Body of pancreas (tissue), 4 donors: ENCODE measurements at regions not wholly inside any gene's neighbourhood (a gene's known extent, or its start where the extent isn't known, plus 50 kb on each side); places are given as distances from the start of the nearest gene placed in this dataset.

ENCODE experiments used
- POLR2A ChIP-seq, 3 donors: fragments of 450-650 bp; IDR thresholded peaks; one replicate each; pipeline ENCODE4 v1.6.1; 2016; ENCODE audit warnings: antibody characterized with exemption in 3 of 3, mild to moderate bottlenecking in 2 of 3
- TF ChIP-seq, protein P1 (sequence below), 7 experiments: fragments of 450-650 bp in 4 of 7; fragments of 200-600 bp in 3 of 7; sonication (generic) in 3 of 7; IDR thresholded peaks; one replicate each; pipeline ENCODE4 v1.5.1; 2016 to 2019; ENCODE audit warnings: antibody characterized with exemption in 7 of 7

DNA sequence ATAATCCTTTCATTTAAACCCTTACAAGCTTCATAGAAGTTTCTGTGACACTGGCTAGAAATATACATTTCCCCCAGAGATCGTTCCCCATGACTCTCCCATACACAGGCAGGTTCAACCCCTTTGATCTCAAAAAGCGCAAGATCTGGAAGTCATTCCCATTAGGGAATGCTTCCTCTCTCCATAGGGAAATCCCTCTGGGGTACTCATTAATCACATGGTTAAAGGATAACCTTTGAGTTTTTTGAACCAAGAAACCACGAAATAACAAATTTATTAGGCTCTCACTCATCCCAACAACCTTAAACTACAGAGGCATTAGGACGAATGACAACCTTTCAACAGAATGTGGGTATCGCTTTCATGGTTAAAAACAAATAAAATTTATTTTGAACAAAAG lies 211.9 kb upstream of the PRICKLE2 start:
- TF ChIP-seq, protein P1, sequence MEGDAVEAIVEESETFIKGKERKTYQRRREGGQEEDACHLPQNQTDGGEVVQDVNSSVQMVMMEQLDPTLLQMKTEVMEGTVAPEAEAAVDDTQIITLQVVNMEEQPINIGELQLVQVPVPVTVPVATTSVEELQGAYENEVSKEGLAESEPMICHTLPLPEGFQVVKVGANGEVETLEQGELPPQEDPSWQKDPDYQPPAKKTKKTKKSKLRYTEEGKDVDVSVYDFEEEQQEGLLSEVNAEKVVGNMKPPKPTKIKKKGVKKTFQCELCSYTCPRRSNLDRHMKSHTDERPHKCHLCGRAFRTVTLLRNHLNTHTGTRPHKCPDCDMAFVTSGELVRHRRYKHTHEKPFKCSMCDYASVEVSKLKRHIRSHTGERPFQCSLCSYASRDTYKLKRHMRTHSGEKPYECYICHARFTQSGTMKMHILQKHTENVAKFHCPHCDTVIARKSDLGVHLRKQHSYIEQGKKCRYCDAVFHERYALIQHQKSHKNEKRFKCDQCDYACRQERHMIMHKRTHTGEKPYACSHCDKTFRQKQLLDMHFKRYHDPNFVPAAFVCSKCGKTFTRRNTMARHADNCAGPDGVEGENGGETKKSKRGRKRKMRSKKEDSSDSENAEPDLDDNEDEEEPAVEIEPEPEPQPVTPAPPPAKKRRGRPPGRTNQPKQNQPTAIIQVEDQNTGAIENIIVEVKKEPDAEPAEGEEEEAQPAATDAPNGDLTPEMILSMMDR (IDR thresholded peaks at IDR 0.05): no peak
- no peak for TF ChIP-seq POLR2A (IDR thresholded peaks at IDR 0.05)
